ENCODE measurements at regions not wholly inside any gene's neighbourhood (a gene's known extent, or its start where the extent isn't known, plus 50 kb on each side); places are given as distances from the start of the nearest gene placed in this dataset.

- Histone ChIP-seq H2AFZ (ENCODE audit: low read length) (no peak overlapping the region), H3K4me1 (ENCODE audit: control insufficient read depth in 2 of 2, insufficient read depth in 1 of 2, low read depth in 1 of 2, low read length in 2 of 2) (peaks cover 0 to 3% of the 10 kb centered on the region in 2 donors), H3K4me2 (ENCODE audit: insufficient read depth, low read length, poor library complexity, severe bottlenecking) (no peak overlapping the region), H2BK15ac (ENCODE audit: low read length) (no peak overlapping the region), H3K4me3 (ENCODE audit: low read length in 2 of 2) (no peak overlapping the region), H3K79me1 (ENCODE audit: low read depth, low read length) (no peaks in the 10 kb centered on the region), H3K18ac (ENCODE audit: low read length) (no peak overlapping the region), H3K27me3 (ENCODE audit: control insufficient read depth in 3 of 3, insufficient read depth in 3 of 3, low read depth in 1 of 3, low read length in 3 of 3) (peaks cover 0 to 10% (median 0%) of the 10 kb centered on the region in 3 experiments), H3K14ac (ENCODE audit: low read length) (no peak overlapping the region), H4K91ac (ENCODE audit: low read depth, low read length, poor library complexity) (no peak overlapping the region), H2BK120ac (ENCODE audit: low read depth, low read length) (no peak overlapping the region), H3K4ac (ENCODE audit: low read length) (no peak overlapping the region), H2AK5ac (ENCODE audit: low read depth, low read length) (no peak overlapping the region), H3K36me3 (replicated peaks in 1 of 2; ENCODE audit: control insufficient read depth in 2 of 2, insufficient read depth in 2 of 2, low read length in 2 of 2) (no peaks in the 10 kb centered on the region), H4K8ac (ENCODE audit: low read depth, low read length) (no peak overlapping the region), H3K27ac (replicated peaks; ENCODE audit: low read length) (no peak overlapping the region), H2BK12ac (ENCODE audit: low read length) (no peak overlapping the region), H3K23ac (ENCODE audit: low read depth, low read length, poor library complexity) (no peak overlapping the region), H2BK5ac (ENCODE audit: low read length) (no peak overlapping the region), H3K9me3 (replicated peaks in 1 of 2; ENCODE audit: control insufficient read depth in 2 of 2, insufficient read depth in 1 of 2, low read depth in 1 of 2, low read length in 2 of 2) (no peaks in the 10 kb centered on the region), H3K9ac (ENCODE audit: low read depth, low read length, poor library complexity) (no peak overlapping the region)
- WGBS, 2 donors (ENCODE audit: extremely low coverage in 2 of 2, insufficient read length in 2 of 2, insufficient replicate concordance in 1 of 2): no CpG with 5 or more reads among the region's 1 CpG
- no peak for DNase-seq (ENCODE audit: low spot score)
These were observed 181.3 kb downstream of the SEC61B start for GRCh38 chr9:99403371-99403770.

- Histone ChIP-seq H3K4me3 (ENCODE audit: low read length in 2 of 2) (no peak overlapping the region), H4K8ac (ENCODE audit: low read depth, low read length) (no peak overlapping the region), H3K4me1 (ENCODE audit: control insufficient read depth in 2 of 2, insufficient read depth in 1 of 2, low read depth in 1 of 2, low read length in 2 of 2) (peaks cover 0 to 8% of the 10 kb centered on the region in 2 donors), H3K36me3 (replicated peaks in 1 of 2; ENCODE audit: control insufficient read depth in 2 of 2, insufficient read depth in 2 of 2, low read length in 2 of 2) (no peaks in the 10 kb centered on the region), H3K9ac (ENCODE audit: low read depth, low read length, poor library complexity) (no peak overlapping the region), H3K4ac (ENCODE audit: low read length) (no peak overlapping the region), H2BK12ac (ENCODE audit: low read length) (no peak overlapping the region), H3K27me3 (ENCODE audit: control insufficient read depth in 3 of 3, insufficient read depth in 3 of 3, low read depth in 1 of 3, low read length in 3 of 3) (peaks cover 0 to 10% (median 0%) of the 10 kb centered on the region in 3 experiments), H3K14ac (ENCODE audit: low read length) (no peak overlapping the region), H3K27ac (replicated peaks; ENCODE audit: low read length) (no peak overlapping the region), H3K18ac (ENCODE audit: low read length) (no peak overlapping the region), H2AK5ac (ENCODE audit: low read depth, low read length) (no peak overlapping the region), H3K79me1 (ENCODE audit: low read depth, low read length) (no peaks in the 10 kb centered on the region), H2BK5ac (ENCODE audit: low read length) (no peak overlapping the region), H2AFZ (ENCODE audit: low read length) (no peak overlapping the region), H3K23ac (ENCODE audit: low read depth, low read length, poor library complexity) (no peak overlapping the region), H3K4me2 (ENCODE audit: insufficient read depth, low read length, poor library complexity, severe bottlenecking) (no peak overlapping the region), H3K9me3 (replicated peaks in 1 of 2; ENCODE audit: control insufficient read depth in 2 of 2, insufficient read depth in 1 of 2, low read depth in 1 of 2, low read length in 2 of 2) (no peaks in the 10 kb centered on the region), H2BK120ac (ENCODE audit: low read depth, low read length) (no peak overlapping the region), H4K91ac (ENCODE audit: low read depth, low read length, poor library complexity) (no peak overlapping the region), H2BK15ac (ENCODE audit: low read length) (no peak overlapping the region)
- DNase-seq (ENCODE audit: low spot score): no peak
- WGBS, 2 donors (ENCODE audit: extremely low coverage in 2 of 2, insufficient read length in 2 of 2, insufficient replicate concordance in 1 of 2): no CpG with 5 or more reads among the region's 2 CpGs
These were observed 183.3 kb downstream of the SEC61B start for GRCh38 chr9:99405359-99405758.

GRCh38 chr9:99406939-99407338 is 184.9 kb downstream of the SEC61B start:
- H3K9ac ChIP-seq (ENCODE audit: low read depth, low read length, poor library complexity): no peak overlapping the region
- H3K27ac ChIP-seq (replicated peaks; ENCODE audit: low read length): no peak overlapping the region
- H4K91ac ChIP-seq (ENCODE audit: low read depth, low read length, poor library complexity): no peak overlapping the region
- no peak overlapping the region for H2BK5ac ChIP-seq (ENCODE audit: low read length)
- no peak overlapping the region for H2BK120ac ChIP-seq (ENCODE audit: low read depth, low read length)
- H3K18ac ChIP-seq (ENCODE audit: low read length): no peak overlapping the region
- DNase-seq (ENCODE audit: low spot score): no peak
- H3K79me1 ChIP-seq (ENCODE audit: low read depth, low read length): no peaks in the 10 kb centered on the region
- no peak overlapping the region for H3K23ac ChIP-seq (ENCODE audit: low read depth, low read length, poor library complexity)
- H2AK5ac ChIP-seq (ENCODE audit: low read depth, low read length): no peak overlapping the region
- no peaks in the 10 kb centered on the region for H3K36me3 ChIP-seq (replicated peaks in 1 of 2; ENCODE audit: control insufficient read depth in 2 of 2, insufficient read depth in 2 of 2, low read length in 2 of 2)
- no peaks in the 10 kb centered on the region for H3K9me3 ChIP-seq (replicated peaks in 1 of 2; ENCODE audit: control insufficient read depth in 2 of 2, insufficient read depth in 1 of 2, low read depth in 1 of 2, low read length in 2 of 2)
- no peak overlapping the region for H3K14ac ChIP-seq (ENCODE audit: low read length)
- H2BK12ac ChIP-seq (ENCODE audit: low read length): no peak overlapping the region
- no peak overlapping the region for H4K8ac ChIP-seq (ENCODE audit: low read depth, low read length)
- H3K4me3 ChIP-seq (ENCODE audit: low read length in 2 of 2): no peak overlapping the region
- no CpG with 5 or more reads among the region's 4 CpGs for whole genome bisulfite sequencing, 2 donors (ENCODE audit: extremely low coverage in 2 of 2, insufficient read length in 2 of 2, insufficient replicate concordance in 1 of 2)
- no peak overlapping the region for H2AFZ ChIP-seq (ENCODE audit: low read length)
- H3K4ac ChIP-seq (ENCODE audit: low read length): no peak overlapping the region
- H3K4me1 ChIP-seq (ENCODE audit: control insufficient read depth in 2 of 2, insufficient read depth in 1 of 2, low read depth in 1 of 2, low read length in 2 of 2): peaks cover 0 to 12% of the 10 kb centered on the region in 2 donors
- H3K27me3 ChIP-seq (ENCODE audit: control insufficient read depth in 3 of 3, insufficient read depth in 3 of 3, low read depth in 1 of 3, low read length in 3 of 3): peaks cover 0 to 6% (median 0%) of the 10 kb centered on the region in 3 experiments
- H2BK15ac ChIP-seq (ENCODE audit: low read length): no peak overlapping the region
- no peak overlapping the region for H3K4me2 ChIP-seq (ENCODE audit: insufficient read depth, low read length, poor library complexity, severe bottlenecking)

DNA sequence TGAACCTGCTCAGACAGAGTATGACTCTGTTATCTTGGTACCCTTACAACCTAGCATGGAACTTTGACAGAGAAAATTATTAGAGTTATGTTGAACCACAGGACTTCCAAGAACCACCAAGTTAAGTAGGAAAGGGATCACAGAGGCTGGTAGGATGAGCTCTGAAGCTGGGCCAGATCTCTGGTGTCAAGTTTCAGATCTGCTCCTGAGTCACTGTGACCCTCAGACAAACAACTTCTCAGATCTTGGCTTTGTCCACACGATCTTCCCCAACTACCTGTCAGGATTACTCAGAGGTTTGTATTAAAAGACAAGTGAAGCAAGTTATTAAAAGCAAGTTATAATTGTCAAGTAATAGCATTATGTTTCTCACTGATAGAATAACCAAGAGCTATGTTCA is 189.0 kb downstream of the SEC61B start:
- no peak overlapping the region for H2BK120ac ChIP-seq (ENCODE audit: low read depth, low read length)
- H3K4ac ChIP-seq (ENCODE audit: low read length): no peak overlapping the region
- no peak overlapping the region for H2BK15ac ChIP-seq (ENCODE audit: low read length)
- no peak overlapping the region for H2BK12ac ChIP-seq (ENCODE audit: low read length)
- H3K14ac ChIP-seq (ENCODE audit: low read length): no peak overlapping the region
- H3K18ac ChIP-seq (ENCODE audit: low read length): no peak overlapping the region
- no peak overlapping the region for H4K91ac ChIP-seq (ENCODE audit: low read depth, low read length, poor library complexity)
- no peak overlapping the region for H2AK5ac ChIP-seq (ENCODE audit: low read depth, low read length)
- H3K36me3 ChIP-seq (replicated peaks in 1 of 2; ENCODE audit: control insufficient read depth in 2 of 2, insufficient read depth in 2 of 2, low read length in 2 of 2): no peaks in the 10 kb centered on the region
- no peaks in the 10 kb centered on the region for H3K79me1 ChIP-seq (ENCODE audit: low read depth, low read length)
- no peak overlapping the region for H2AFZ ChIP-seq (ENCODE audit: low read length)
- no peaks in the 10 kb centered on the region for H3K27me3 ChIP-seq (ENCODE audit: control insufficient read depth in 3 of 3, insufficient read depth in 3 of 3, low read depth in 1 of 3, low read length in 3 of 3)
- H3K4me3 ChIP-seq (ENCODE audit: low read length in 2 of 2): no peak overlapping the region
- H3K4me2 ChIP-seq (ENCODE audit: insufficient read depth, low read length, poor library complexity, severe bottlenecking): peak overlapping the region; percentile 12
- DNase-seq (ENCODE audit: low spot score): no peak
- no peak overlapping the region for H3K9ac ChIP-seq (ENCODE audit: low read depth, low read length, poor library complexity)
- H3K27ac ChIP-seq (replicated peaks; ENCODE audit: low read length): no peak overlapping the region
- H4K8ac ChIP-seq (ENCODE audit: low read depth, low read length): no peak overlapping the region
- H3K23ac ChIP-seq (ENCODE audit: low read depth, low read length, poor library complexity): no peak overlapping the region
- WGBS, 2 donors (ENCODE audit: extremely low coverage in 2 of 2, insufficient read length in 2 of 2, insufficient replicate concordance in 1 of 2): no CpG with 5 or more reads among the region's 1 CpG
- H3K4me1 ChIP-seq (ENCODE audit: control insufficient read depth in 2 of 2, insufficient read depth in 1 of 2, low read depth in 1 of 2, low read length in 2 of 2): peaks cover 0 to 12% of the 10 kb centered on the region in 2 donors
- H3K9me3 ChIP-seq (replicated peaks in 1 of 2; ENCODE audit: control insufficient read depth in 2 of 2, insufficient read depth in 1 of 2, low read depth in 1 of 2, low read length in 2 of 2): no peaks in the 10 kb centered on the region
- no peak overlapping the region for H2BK5ac ChIP-seq (ENCODE audit: low read length)

Measured in neuronal stem cell (in vitro differentiated cells).